GM19240 (cell line): ENCODE measurements at regions not wholly inside any gene's neighbourhood (a gene's known extent, or its start where the extent isn't known, plus 50 kb on each side); places are given as distances from the start of the nearest gene placed in this dataset.
"Not testable (repeated sequence)": the region's sequence is repeated elsewhere in the genome, so short reads cannot be mapped to it uniquely, and the experiment has no call there.

ENCODE experiments used
- DNase-seq: peaks from one replicate; pipeline ENCODE4 v3.0.0; 2011; ENCODE audit warnings: low spot score; ENCODE audit not compliant: insufficient read length

GRCh38 chr18:1480309-1480708 is 575.6 kb downstream of the ADCYAP1 start:
- DNase-seq = no peak

- DNase-seq = no peak
These were observed 576.9 kb downstream of the ADCYAP1 start for GRCh38 chr18:1481577-1481976.

GRCh38 chr18:1483385-1483784 is 578.7 kb downstream of the ADCYAP1 start:
- DNase-seq = no peak

- no peak for DNase-seq
These were observed 582.8 kb downstream of the ADCYAP1 start for GRCh38 chr18:1487457-1487856.

- DNase-seq = no peak
These were observed 583.7 kb downstream of the ADCYAP1 start for GRCh38 chr18:1488394-1488793.

- no peak for DNase-seq
These were observed 584.3 kb downstream of the ADCYAP1 start for GRCh38 chr18:1488957-1489356.

GRCh38 chr18:1495387-1495786 is 590.7 kb downstream of the ADCYAP1 start:
- DNase-seq = no peak

GRCh38 chr18:1496096-1496495 is 591.4 kb downstream of the ADCYAP1 start:
- no peak for DNase-seq

- DNase-seq = no peak
These were observed 593.5 kb downstream of the ADCYAP1 start for GRCh38 chr18:1498216-1498615.

- DNase-seq = no peak
These were observed 594.6 kb downstream of the ADCYAP1 start for GRCh38 chr18:1499265-1499664.

- no peak for DNase-seq
These were observed 599.2 kb downstream of the ADCYAP1 start for GRCh38 chr18:1503847-1504246.

GRCh38 chr18:1505856-1506255 is 601.2 kb downstream of the ADCYAP1 start:
- no peak for DNase-seq

- no peak for DNase-seq
These were observed 606.0 kb downstream of the ADCYAP1 start for GRCh38 chr18:1510542-1511179.

- no peak for DNase-seq
These were observed 607.1 kb downstream of the ADCYAP1 start for GRCh38 chr18:1511619-1512311.

GRCh38 chr18:1513519-1513918 is 608.8 kb downstream of the ADCYAP1 start:
- no peak for DNase-seq

GRCh38 chr18:1521588-1522248 is 617.0 kb downstream of the ADCYAP1 start:
- DNase-seq = not testable (repeated sequence)

- no peak for DNase-seq
These were observed 617.6 kb downstream of the ADCYAP1 start for GRCh38 chr18:1522249-1522615.

GRCh38 chr18:1526991-1527390 is 622.3 kb downstream of the ADCYAP1 start:
- no peak for DNase-seq

GRCh38 chr18:1527805-1528204 is 623.1 kb downstream of the ADCYAP1 start:
- DNase-seq = no peak

- DNase-seq = no peak
These were observed 623.8 kb downstream of the ADCYAP1 start for GRCh38 chr18:1528447-1528846.

- DNase-seq = no peak
These were observed 624.4 kb downstream of the ADCYAP1 start for GRCh38 chr18:1528964-1529509.

GRCh38 chr18:1530650-1531049 is 626.0 kb downstream of the ADCYAP1 start:
- no peak for DNase-seq
